AG04450 (cell line): ENCODE measurements at regions not wholly inside any gene's neighbourhood (a gene's known extent, or its start where the extent isn't known, plus 50 kb on each side); places are given as distances from the start of the nearest gene placed in this dataset.
"Not testable (repeated sequence)": the region's sequence is repeated elsewhere in the genome, so short reads cannot be mapped to it uniquely, and the experiment has no call there.

Source experiments
- CTCF ChIA-PET: fragments of 300-600, 350-600 bp; formaldehyde crosslinking; extraction: SDS; loops from one replicate; lab custom pipeline; 2022; ENCODE audit warnings: antibody characterized with exemption, inconsistent platforms; lab: Charles Lee
- POLR2A ChIA-PET: fragments of 350-600 bp; formaldehyde crosslinking; extraction: SDS; loops from one replicate; lab custom pipeline; 2021; ENCODE audit warnings: antibody characterized with exemption, inconsistent platforms; lab: Yijun Ruan, JAX
- DNase-seq: peaks from one replicate; pipeline ENCODE4 v3.0.0-alpha.2; 2011; ENCODE audit warnings: low read depth, low spot score
- H3K27ac ChIP-seq: one replicate; pipeline ENCODE4 v1.5.1; 2012; ENCODE audit warnings: low read depth, low read length, control low read depth
- H3K27me3 ChIP-seq: one replicate; pipeline ENCODE4 v1.6.0; 2012; ENCODE audit warnings: low read length; ENCODE audit not compliant: control insufficient read depth, insufficient read depth
- H3K4me3 ChIP-seq: 2 replicates; pipeline ENCODE4 v1.5.1; 2011; ENCODE audit warnings: mild to moderate bottlenecking, low read depth, low read length, control low read depth
- H3K9me3 ChIP-seq: 2 replicates; pipeline ENCODE4 v1.5.1; 2012; ENCODE audit warnings: low read length; ENCODE audit not compliant: control insufficient read depth, insufficient read depth
- TF ChIP-seq, protein P1 (sequence below): IDR thresholded peaks from 2 replicates; pipeline ENCODE4 v1.5.1; 2011; ENCODE audit warnings: low read depth, low read length, control low read depth, inconsistent platforms

GRCh38 chr3:113377158-113377557 lies 64.1 kb downstream of the CFAP44 start:
- ChIA-PET POLR2A (no interaction called here), CTCF (no interaction called here)
- no peaks in the 10 kb centered on the region for H3K27me3 ChIP-seq
- no peak for DNase-seq
- H3K9me3 ChIP-seq = no peaks in the 10 kb centered on the region
- TF ChIP-seq, protein P1, sequence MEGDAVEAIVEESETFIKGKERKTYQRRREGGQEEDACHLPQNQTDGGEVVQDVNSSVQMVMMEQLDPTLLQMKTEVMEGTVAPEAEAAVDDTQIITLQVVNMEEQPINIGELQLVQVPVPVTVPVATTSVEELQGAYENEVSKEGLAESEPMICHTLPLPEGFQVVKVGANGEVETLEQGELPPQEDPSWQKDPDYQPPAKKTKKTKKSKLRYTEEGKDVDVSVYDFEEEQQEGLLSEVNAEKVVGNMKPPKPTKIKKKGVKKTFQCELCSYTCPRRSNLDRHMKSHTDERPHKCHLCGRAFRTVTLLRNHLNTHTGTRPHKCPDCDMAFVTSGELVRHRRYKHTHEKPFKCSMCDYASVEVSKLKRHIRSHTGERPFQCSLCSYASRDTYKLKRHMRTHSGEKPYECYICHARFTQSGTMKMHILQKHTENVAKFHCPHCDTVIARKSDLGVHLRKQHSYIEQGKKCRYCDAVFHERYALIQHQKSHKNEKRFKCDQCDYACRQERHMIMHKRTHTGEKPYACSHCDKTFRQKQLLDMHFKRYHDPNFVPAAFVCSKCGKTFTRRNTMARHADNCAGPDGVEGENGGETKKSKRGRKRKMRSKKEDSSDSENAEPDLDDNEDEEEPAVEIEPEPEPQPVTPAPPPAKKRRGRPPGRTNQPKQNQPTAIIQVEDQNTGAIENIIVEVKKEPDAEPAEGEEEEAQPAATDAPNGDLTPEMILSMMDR = no peak
- no peak overlapping the region for H3K27ac ChIP-seq
- H3K4me3 ChIP-seq = no peak overlapping the region

GRCh38 chr3:113374078-113374477 lies 67.2 kb downstream of the CFAP44 start:
- DNase-seq = no peak
- CTCF ChIA-PET = no interaction called here
- TF ChIP-seq, protein P1 = no peak
- H3K27me3 ChIP-seq = no peaks in the 10 kb centered on the region
- no peak overlapping the region for H3K4me3 ChIP-seq
- POLR2A ChIA-PET = no interaction called here
- H3K27ac ChIP-seq = no peak overlapping the region
- no peaks in the 10 kb centered on the region for H3K9me3 ChIP-seq

DNA sequence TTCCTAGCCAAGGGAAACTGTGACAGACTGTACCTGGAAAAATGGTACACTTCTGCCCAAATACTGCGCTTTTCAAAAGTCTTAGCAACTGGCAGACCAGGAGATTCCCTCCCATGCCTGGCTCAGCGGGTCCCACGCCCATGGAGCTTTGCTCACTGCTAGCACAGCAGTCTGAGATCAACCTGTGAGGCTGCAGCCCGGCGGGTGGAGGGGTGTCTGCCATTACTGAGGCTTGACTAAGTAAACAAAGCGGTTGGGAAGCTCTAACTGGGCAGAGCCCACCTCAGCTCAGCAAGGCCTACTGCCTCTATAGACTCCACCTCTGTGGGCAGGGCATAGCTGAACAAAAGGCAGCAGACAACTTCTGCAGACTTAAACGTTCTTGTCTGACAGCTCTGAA lies 74.5 kb downstream of the CFAP44 start:
- POLR2A ChIA-PET, H3K27me3 ChIP-seq, H3K27ac ChIP-seq, H3K4me3 ChIP-seq, DNase-seq, H3K9me3 ChIP-seq: not testable (repeated sequence)
- CTCF ChIA-PET = interaction anchor here (0.7 kb wide), 1 partner anchor 332 kb away, joined by 4 read pairs; no protein-coding TSS in a partner anchor

DNA sequence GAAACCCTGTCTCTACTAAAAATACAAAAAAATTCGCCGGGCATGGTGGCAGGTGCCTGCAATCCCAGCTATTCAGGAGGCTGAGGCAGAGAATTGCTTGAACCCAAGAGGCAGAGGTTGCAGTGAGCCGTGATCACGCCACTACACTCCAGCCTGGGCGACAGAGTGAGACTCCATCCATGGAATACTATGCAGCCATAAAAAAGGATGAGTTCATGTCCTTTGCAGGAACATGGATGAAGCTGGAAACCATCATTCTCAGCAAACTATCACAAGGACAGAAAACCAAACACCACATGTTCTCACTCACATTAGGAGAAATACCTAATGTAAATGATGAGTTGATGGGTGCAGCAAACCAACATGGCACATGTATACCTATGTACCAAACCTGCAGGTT lies 86.0 kb downstream of the CFAP44 start:
- DNase-seq, H3K27me3 ChIP-seq, H3K27ac ChIP-seq, POLR2A ChIA-PET, CTCF ChIA-PET, H3K4me3 ChIP-seq, H3K9me3 ChIP-seq: not testable (repeated sequence)

GRCh38 chr3:113354307-113354706 lies 87.0 kb downstream of the CFAP44 start:
- Histone ChIP-seq H3K4me3 (no peak overlapping the region), H3K9me3 (no peaks in the 10 kb centered on the region), H3K27me3 (no peaks in the 10 kb centered on the region), H3K27ac (no peak overlapping the region)
- TF ChIP-seq, protein P1 = no peak
- DNase-seq = no peak
- POLR2A ChIA-PET = no interaction called here
- CTCF ChIA-PET = no interaction called here

DNA sequence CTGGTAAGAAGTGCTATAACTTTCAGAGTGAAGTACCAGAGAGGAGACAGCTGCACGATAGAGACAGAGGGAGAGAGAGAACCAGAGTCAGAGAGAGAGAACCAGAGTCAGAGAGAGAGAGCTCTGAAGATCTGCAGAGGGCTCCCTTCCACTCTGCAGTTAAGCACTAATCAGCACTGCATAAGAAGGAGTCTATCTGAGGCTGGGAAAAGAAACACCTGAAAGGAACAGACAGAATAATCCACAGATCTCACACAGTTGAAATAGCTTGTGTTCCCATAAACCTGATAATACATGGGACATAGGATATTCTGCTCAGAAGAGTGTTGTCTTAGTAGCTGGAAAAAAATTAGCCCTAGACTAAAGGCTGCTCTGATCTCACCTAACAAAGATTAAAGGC lies 87.6 kb downstream of the CFAP44 start:
- TF ChIP-seq, protein P1 = no peak
- no peaks in the 10 kb centered on the region for H3K9me3 ChIP-seq
- CTCF ChIA-PET = interaction anchor here (0.7 kb wide), 1 partner anchor 56 kb away, joined by 3 read pairs; no protein-coding TSS in a partner anchor
- POLR2A ChIA-PET = no interaction called here
- H3K27ac ChIP-seq = no peak overlapping the region
- H3K4me3 ChIP-seq = no peak overlapping the region
- no peak for DNase-seq
- no peaks in the 10 kb centered on the region for H3K27me3 ChIP-seq
